ENCODE measurements at regions not wholly inside any gene's neighbourhood (a gene's known extent, or its start where the extent isn't known, plus 50 kb on each side); places are given as distances from the start of the nearest gene placed in this dataset.

- no peak for DNase-seq (ENCODE audit: low read depth in 1 of 2, low spot score in 1 of 2)
- Histone ChIP-seq H3K27me3 (ENCODE audit: insufficient read depth, poor library complexity, severe bottlenecking) (no peaks in the 10 kb centered on the region), H3K4me3 (replicated peaks; ENCODE audit: insufficient read depth, low read length) (no peak overlapping the region), H3K27ac (replicated peaks) (no peak overlapping the region)
- TF ChIP-seq GABPA (IDR thresholded peaks at IDR 0.05; ENCODE audit: low read depth) (no peak), POLR2AphosphoS5 (IDR thresholded peaks at IDR 0.05; ENCODE audit: low read depth) (no peak), SPI1 (IDR thresholded peaks at IDR 0.05; ENCODE audit: borderline replicate concordance, low read depth) (no peak), CTCF (IDR thresholded peaks at IDR 0.05; ENCODE audit: insufficient read depth, low read length) (no peak), REST (IDR thresholded peaks at IDR 0.05; ENCODE audit: insufficient replicate concordance, low read depth) (no peak)
Observed at GRCh38 chr5:115352571-115352970, 56.1 kb upstream of the CCDC112 start.

GRCh38 chr5:115351356-115352195 lies 55.1 kb upstream of the CCDC112 start:
- no peak for DNase-seq (ENCODE audit: low read depth in 1 of 2, low spot score in 1 of 2)
- Histone ChIP-seq H3K27ac (replicated peaks) (no peak overlapping the region), H3K27me3 (ENCODE audit: insufficient read depth, poor library complexity, severe bottlenecking) (no peaks in the 10 kb centered on the region), H3K4me3 (replicated peaks; ENCODE audit: insufficient read depth, low read length) (no peak overlapping the region)
- no peak for TF ChIP-seq SPI1 (IDR thresholded peaks at IDR 0.05; ENCODE audit: borderline replicate concordance, low read depth)
- TF ChIP-seq POLR2AphosphoS5 (IDR thresholded peaks at IDR 0.05; ENCODE audit: low read depth): no peak
- no peak for TF ChIP-seq GABPA (IDR thresholded peaks at IDR 0.05; ENCODE audit: low read depth)
- TF ChIP-seq CTCF (IDR thresholded peaks at IDR 0.05; ENCODE audit: insufficient read depth, low read length): no peak
- no peak for TF ChIP-seq REST (IDR thresholded peaks at IDR 0.05; ENCODE audit: insufficient replicate concordance, low read depth)

- no peak for DNase-seq (ENCODE audit: low read depth in 1 of 2, low spot score in 1 of 2)
- Histone ChIP-seq H3K4me3 (replicated peaks; ENCODE audit: insufficient read depth, low read length) (no peak overlapping the region), H3K27me3 (ENCODE audit: insufficient read depth, poor library complexity, severe bottlenecking) (no peaks in the 10 kb centered on the region), H3K27ac (replicated peaks) (no peak overlapping the region)
- no peak for TF ChIP-seq SPI1 (IDR thresholded peaks at IDR 0.05; ENCODE audit: borderline replicate concordance, low read depth)
- no peak for TF ChIP-seq GABPA (IDR thresholded peaks at IDR 0.05; ENCODE audit: low read depth)
- no peak for TF ChIP-seq CTCF (IDR thresholded peaks at IDR 0.05; ENCODE audit: insufficient read depth, low read length)
- no peak for TF ChIP-seq REST (IDR thresholded peaks at IDR 0.05; ENCODE audit: insufficient replicate concordance, low read depth)
- no peak for TF ChIP-seq POLR2AphosphoS5 (IDR thresholded peaks at IDR 0.05; ENCODE audit: low read depth)
Observed at GRCh38 chr5:115350894-115351293, 54.4 kb upstream of the CCDC112 start.
